Activated CD8-positive, alpha-beta memory T cell treated with anti-CD3 and anti-CD28 coated beads for 4 hours (primary cell): ENCODE measurements at regions not wholly inside any gene's neighbourhood (a gene's known extent, or its start where the extent isn't known, plus 50 kb on each side); places are given as distances from the start of the nearest gene placed in this dataset.

Source experiments
- DNase-seq, 2 donors: peaks; one replicate each; pipeline ENCODE4 v3.0.0-alpha.2; 2020; ENCODE audit warnings: low read depth in 2 of 2

- DNase-seq: no peak
These were observed 75.5 kb upstream of the MAOA start for GRCh38 chrX:43580621-43581020.

DNA sequence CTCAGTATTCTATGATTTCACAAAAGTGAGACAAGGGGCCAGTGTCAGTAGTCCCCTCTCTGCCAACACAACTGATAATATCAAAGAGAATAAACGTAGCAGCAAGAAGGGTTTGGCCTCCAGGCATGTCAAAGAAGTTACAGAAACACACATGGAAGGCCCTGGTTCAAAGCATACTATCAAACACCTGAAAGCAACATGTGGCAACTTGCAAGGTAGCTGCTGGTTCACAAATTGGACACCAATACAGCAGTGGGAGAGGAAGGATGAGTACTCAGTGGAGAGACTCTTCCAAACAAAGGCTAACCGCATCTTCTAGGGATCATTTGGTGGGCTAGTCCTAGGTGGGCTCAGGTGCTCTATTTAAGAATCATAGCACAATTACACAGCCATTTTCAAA is 74.9 kb upstream of the MAOA start:
- no peak for DNase-seq

DNA sequence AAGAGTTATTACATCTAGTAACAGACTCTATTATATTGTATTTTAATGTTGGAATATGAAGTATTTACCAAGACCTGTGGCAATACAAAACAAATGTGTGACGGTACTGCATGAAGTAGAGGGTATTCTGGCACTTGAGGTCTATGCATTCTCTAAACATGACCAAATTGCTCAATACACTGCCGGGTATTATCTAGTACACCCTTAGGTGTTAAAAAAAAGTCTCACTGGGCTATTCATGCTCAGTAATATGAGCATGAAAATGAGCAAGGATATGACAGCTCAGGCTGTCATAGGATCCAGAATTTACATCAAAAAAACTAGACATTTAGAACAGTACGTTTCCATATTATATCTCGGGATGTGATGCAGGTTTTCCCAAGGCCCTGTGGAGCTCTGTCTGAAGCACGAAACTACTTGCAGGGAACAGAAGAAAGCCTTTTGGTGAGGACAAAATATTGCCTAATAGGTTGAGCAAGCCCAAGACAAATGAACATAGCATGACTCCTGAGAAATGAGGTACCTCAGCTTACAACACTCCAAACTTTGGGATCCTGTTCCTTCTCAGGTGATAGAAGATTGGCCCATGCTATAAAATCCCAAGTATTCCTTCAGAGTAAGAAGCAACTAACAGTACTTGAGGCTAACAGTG is 74.1 kb upstream of the MAOA start:
- DNase-seq: no peak

- DNase-seq: no peak
These were observed 73.6 kb upstream of the MAOA start for GRCh38 chrX:43582540-43582913.

- DNase-seq: no peak
These were observed 70.2 kb upstream of the MAOA start for GRCh38 chrX:43585922-43586321.

DNA sequence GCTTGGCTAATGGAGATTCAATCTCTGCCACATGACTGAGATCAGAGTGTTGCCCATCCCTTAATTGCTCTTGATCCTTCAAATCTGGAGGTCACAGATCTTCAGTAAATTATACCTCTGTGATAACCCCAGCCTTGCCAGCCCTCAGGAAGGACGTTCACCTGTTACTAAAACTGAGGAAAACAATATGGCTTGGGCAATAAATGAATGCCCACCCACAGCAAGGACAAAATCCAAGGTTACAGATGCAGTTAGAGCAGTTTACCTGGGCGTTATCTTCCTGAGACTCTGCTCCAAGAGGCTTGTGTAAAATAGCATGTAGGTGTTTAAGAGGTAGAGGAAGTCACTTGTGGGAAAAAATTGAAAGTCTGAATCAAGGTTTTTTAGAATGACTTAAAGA is 69.3 kb upstream of the MAOA start:
- no peak for DNase-seq

DNA sequence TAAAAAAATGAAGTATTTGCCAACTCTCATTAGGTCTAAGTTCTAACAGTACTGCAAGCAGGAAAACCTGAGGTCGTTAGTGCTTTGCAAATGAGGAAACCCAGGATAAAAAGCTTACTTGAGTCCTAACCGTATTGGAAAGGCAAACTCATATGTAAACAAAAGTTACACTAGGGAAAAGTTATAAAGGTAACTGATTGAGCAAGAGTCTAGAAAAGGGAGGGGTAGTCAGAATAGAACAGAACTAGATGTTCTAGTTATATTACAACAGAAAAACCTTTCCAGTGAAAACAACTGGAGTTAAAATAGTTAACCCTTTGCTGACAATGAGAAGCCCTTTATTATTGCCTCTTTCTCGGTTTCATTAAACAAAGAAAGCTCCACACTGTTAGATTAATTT is 66.4 kb upstream of the MAOA start:
- DNase-seq: no peak

DNA sequence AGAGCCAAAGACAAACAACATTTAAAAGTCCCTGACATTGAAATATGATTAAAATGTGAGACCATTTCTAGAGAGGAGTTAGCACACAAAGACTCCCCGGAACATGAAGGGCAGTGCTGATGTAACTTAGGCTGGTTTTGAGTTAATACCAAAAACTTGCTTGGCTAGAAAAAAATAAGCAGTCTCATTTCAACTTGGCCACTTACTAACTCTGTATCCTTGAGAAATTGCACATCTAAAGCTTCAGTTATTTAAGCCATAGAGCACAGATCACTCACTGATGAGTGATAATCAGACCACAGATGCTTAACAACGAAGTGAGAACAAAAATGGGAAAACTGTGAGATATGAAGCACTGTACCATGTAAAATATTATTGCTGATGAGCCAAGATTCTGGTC is 65.9 kb upstream of the MAOA start:
- DNase-seq: no peak

DNA sequence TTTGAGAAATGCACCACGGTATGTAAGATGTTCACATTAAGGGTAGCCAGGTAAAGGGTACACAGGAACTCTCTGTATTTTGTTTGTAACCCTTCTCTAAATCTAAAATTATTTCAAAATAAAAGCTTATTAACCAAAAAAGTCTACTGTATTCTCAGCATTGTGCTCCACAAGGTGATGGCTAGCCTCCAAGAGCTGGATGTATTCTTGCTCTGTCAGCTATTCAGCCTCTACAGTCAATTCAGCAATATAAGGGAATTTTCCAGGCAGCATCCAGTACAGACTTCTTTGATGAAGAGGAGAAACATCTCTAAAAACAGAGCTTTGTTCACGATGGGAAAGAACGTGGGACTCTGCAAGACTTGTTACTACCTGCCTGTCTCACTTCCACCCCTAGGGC is 63.5 kb upstream of the MAOA start:
- DNase-seq: no peak

DNA sequence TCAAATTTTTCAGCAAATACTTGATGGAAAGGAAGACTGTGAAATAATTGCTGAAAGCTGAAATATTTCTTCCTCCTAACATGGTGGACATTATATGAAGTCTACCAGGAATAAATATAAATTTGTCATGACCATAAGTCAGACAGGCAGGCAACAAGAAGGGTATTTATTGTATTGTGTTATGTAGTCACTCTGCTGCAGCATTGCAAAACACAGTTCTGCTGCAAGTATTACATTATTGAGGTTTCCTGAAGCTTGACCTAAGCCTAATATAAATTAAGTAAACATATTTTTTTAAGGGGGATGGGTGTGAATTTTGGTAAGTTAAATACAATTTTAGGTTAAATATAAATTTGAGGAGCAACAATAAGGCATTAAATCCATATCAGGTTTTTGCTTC is 60.2 kb upstream of the MAOA start:
- DNase-seq: no peak

GRCh38 chrX:43604753-43605152 is 51.3 kb upstream of the MAOA start:
- DNase-seq: no peak

DNA sequence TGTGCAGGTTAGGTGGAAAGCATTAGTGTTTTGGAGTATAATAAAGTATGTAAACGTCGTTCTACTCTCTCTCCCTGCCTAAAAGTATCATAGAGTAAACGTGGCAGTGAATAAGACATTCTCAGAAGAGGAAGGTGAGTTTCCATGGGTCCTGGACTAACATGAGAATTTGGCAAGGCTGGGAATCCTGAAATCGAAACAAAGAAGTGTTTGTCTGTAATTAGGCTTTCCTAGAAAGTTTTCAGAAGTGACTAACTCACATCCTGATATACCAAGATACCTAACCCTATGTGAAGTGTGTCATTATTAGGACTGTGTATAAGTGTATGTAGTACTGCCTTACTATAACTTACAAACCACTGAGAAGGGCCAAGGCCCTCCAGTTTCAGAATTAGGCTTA is 50.7 kb upstream of the MAOA start:
- DNase-seq: no peak
